GM18511 (cell line): ENCODE measurements at regions not wholly inside any gene's neighbourhood (a gene's known extent, or its start where the extent isn't known, plus 50 kb on each side); places are given as distances from the start of the nearest gene placed in this dataset.
"Not testable (repeated sequence)": the region's sequence is repeated elsewhere in the genome, so short reads cannot be mapped to it uniquely, and the experiment has no call there.

Source experiments
- ATAC-seq: cut with Tn5 transposase; IDR thresholded peaks from one replicate; pipeline ENCODE4 v1.9.1; 2021; ENCODE audit warnings: mild to moderate bottlenecking, moderate library complexity; ENCODE audit not compliant: unreplicated experiment

DNA sequence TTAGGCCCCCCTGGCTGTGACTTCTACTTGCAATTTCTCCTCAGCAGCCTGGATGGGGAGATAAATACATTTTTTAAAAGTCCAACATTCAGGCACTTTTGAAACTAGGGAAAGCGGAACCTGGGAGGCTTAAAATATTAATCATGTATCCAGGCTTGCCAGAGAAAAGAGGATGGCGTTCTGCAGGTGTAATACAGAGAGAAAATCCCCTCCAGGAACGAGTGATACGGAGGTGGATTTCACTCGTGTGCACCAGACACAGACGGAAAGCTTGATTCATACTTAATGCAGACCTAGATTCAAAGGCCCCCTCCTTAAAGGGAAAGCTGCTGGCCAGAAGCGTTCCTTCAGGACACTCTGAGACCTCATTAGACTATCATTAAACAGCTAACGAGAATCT is 354.0 kb upstream of the BOD1L1 start:
- no peak for ATAC-seq

DNA sequence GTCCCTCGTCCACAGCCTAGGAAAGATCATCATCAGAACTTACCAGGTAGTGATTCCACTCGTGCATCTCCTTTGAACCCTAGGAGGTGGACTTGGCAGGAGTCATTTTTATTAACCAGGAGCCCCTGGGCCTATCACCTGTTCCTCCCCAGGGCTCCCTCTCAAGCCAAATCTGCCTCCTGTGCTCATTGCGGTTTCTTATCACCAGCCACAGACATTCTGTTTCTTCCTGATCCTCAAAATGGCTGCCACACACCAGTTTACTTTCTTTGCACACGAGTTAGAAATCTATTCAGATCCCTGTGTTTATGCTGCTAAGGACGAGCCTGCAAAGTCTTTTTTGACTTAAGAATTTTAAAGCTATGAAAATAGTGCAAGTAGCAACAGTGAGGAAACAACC is 354.5 kb upstream of the BOD1L1 start:
- ATAC-seq = peak; percentile 40

DNA sequence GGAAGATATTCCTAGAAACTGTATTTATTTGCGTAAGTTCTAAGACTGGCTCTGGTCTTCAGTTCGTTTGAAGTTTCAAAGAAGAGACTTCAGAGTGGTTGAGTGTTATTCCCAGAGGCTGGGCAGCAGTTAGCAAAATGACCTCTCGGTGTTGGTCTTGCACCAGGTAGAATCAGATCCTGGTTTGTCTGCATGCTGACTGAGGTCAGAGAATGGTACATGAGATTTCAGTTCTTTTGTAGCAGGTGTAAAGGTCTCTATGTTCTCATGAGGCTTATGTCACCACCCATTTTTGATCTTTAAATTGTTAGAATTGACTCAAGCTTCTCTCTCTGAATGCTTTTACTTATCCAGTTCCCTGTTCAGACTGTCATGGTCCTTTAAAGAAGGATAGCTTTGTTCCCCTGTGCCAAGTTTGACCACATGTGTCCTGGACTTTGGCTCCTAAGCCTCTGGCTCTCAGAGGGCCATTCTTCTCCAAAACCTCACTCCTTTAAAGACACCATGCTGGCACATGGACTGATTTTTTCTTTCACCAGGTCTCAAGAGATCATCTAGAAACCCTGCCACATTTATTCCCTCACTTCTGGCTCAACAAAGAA is 355.8 kb upstream of the BOD1L1 start:
- no peak for ATAC-seq

DNA sequence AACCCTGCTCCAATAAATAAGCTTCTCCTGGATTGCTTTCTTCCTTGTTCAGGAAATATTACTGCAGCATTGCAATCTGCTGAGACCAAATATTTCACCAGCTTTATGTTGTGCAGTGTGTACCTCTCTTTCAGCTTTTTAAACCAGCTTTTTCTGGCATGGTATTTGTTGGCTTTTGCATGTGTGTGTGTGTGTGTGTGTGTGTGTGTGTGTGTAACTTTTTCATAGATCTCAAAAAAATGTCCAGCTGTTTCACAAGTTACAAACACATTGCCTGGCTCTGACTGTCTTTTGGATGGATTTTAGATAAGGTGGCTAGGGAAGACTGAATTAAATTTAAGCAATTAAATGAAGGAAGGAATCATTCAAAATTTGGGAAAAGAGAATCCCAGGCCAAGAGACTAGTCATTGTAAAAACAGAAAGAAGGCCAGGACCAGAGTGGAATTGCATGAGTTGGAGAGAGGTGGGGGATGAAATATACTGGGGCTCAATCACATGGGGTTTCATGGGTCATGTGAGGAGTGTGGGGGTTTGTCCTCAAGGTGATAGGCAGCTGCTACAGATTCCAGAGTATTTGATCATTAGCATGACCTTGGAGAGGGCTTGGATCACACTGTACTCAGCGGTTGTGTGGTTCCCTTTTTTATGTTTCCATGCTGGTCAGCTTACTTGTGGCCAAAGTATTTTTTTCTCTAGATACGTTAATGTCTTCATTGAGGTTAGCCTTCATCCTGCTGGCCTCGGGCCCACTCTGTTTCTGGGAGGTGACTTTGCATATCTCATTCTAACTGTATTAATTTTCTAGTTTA is 357.7 kb upstream of the BOD1L1 start:
- ATAC-seq = no peak

DNA sequence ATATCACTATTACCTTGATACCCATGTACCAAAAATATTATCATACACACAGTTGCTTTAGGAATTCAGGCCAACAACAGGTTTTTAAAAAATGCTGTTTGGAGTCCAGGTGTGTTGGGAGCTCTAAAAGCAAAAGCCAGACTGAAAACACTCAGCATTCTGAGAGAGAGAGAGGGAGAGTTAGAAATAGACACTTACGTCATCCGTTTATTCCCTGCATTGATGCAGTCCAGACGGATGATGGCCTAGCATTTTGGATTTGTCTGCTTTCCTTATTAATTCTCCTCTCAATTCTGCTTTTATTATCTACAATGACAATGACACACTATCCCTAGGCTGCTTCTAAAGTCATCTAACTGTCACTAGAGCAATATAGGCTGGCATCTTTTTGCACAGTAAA is 358.3 kb upstream of the BOD1L1 start:
- no peak for ATAC-seq

DNA sequence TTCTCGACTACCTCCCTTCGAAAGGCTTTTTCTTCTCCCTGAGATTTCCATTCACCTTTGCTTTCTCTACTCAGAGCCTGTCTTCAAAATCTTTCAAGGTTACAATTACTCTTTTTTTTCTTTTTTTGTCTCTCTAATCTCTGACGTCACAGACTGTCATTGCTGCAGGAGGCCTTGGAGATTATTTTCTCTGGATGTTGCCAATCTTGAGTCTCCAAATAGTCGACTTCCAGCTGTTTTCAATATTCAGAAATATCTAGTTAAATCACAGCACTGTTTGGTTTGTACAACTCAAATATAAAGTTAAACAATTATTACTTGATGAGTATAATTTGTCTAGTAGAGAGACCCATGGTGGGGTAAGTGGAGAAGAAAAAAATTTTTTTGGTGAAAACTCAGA is 359.0 kb upstream of the BOD1L1 start:
- no peak for ATAC-seq

DNA sequence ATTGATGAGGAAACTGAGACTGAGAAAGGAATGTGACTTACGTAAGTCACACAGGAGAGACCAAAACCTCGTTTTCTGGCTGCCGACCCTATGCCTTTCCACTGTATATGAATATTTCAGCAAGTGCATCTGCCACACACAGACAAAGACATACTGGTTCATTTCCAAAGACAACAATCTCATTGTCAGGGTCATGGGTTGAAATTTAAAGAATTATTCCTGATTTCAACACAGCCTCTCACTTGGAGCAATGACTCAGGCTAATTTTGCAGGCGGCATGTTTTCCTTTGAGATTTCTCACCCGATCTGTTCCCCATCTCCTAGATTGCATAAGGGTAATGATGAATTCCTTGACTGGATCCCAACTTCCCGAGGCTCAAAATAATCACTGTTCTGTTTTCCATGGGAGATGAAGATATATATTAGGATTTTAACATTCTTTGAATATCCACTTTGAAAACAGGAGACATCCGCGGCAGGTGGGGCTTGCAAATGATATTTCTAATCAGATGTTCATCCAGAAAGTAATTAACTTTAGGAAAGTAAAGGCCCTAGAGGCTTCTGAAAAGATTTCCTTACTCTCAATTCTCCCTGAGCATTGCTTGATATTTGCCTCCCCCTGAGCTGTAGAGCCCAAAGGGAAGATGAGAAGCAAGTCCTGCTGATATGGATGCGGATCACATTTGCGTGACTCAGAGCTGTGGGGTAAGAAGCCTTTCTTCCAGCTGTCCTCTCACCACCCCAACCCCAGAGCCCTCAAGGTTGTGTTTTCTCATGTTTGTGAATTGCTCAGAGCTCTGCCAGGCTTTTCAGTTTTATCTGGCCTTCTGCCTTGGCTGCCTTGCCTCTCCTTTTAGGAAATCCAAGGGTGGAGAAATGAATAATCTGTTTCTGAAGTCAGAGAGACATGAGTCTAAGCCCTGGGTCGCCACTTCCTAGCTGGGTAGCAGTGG is 361.1 kb upstream of the BOD1L1 start:
- no peak for ATAC-seq

DNA sequence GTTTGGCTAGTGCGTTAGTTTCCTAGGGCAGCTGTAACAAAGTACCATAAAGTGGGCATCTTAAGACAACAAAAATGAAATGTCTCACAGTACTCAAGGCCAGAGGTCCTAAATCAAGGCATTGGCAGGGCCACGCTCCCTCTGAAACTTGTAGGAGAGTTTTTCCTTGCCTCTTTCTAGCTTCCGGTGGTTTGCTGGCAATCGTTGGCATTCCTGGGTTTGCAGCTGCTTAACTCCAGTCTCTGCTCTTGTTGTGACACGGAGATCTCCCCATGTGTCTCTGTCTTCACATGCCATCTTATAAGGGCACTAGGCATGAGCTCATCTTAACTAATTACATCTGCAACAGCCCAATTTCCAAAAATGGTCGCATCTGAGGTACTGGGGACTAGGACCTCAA is 362.0 kb upstream of the BOD1L1 start:
- ATAC-seq = no peak

DNA sequence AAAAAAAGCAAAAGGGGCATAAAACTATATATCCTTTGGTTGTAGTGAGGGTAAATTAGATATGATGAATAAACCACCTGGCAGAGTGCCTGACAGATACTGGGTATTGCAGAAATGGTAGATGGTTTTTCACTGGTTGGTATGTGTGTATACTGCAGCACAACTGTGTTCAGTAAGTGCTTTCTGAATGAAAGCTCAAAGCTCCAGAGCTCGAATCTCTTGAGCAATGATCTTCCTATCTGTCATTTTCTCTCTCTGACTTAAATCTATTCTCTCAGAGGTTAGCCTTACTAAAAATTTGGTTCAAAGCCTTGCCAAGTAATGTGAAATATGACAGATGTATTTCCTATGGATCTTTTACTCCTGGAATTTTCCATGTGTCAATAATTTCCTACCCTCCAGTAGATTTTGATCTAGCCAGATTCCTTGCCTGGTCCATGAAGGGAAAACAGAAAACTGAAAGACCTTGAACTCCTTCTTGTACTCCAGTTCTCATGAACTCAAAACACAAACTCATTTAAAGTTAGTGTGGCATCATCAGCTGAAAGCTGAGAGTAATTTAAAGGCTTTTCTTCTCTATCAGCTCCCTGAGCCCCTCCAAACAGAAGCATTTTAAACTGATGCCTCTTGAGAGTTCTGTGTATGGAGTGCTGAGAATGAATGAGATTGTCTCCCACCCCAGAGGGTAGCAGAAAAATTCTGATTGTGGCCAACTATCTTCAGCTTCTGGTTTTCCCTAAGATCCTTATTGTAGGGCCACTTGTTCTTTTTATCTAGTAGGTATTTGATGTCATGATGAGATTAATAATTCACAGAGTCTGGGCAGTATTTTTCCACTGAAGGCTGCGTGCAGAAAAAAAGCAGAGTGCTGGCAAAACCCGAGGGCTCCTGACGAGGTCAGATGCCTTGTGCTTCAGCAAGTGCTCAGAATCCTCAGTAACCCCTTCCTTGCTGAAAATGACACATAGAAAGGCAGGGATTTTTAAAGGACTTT is 363.4 kb upstream of the BOD1L1 start:
- ATAC-seq = no peak

- ATAC-seq = no peak
Observed at GRCh38 chr4:13992041-13992440, 364.5 kb upstream of the BOD1L1 start.

DNA sequence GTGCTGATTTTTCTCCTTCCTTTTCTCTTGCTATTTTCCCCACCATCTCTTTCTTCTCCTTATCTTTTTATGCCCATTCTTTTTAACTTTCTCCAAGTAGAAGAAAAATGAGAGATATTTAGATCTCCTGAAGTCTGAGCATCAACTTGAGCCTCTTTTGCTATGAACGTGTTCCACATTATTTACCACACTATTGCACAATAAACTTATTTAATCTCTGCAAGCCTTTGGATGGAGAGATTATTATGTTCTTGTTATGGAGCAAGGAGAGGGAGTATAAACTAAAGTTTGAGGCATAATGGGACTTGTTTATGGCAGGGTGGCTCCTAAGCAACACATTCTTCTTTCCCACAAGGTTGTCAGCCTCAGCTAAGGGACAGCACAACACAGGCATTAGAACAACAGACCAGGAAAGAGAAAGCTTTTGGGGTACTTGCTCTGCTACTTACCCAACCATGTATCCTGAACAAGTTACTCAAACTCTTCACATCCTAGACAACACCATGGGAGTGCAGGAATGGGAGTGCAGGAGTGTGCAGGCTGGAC is 365.5 kb upstream of the BOD1L1 start:
- ATAC-seq = no peak

GRCh38 chr4:13994016-13994415 is 366.5 kb upstream of the BOD1L1 start:
- ATAC-seq = no peak

DNA sequence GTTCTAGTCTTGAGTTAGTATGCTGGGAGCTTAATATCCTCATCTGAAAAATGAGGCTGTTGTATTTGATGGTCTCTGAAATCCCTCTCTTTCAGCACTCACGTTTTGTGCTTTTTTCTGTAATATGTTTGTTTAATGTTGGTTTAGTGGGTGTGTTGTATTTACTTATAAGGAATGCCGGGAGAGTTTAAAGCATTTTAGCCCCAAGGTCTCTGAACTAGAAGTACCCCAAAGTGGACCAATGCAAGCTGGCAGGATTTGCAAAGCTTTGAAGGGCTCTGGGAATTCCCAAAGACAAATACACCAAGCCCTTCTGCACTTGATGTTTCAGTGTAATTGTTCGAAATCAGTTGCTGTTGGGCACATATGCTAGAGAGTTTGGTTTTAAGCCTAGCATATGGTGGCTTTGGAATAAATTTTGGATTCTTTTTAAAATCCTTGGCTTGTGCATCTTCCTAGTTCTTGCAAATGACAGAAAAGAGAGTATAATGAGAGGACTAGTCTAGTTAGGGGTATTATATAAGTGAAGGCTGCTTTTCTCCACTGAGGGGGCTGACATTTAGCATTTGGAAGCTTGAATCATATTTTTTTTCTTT is 371.4 kb upstream of the BOD1L1 start:
- ATAC-seq = no peak

- ATAC-seq = no peak
Observed at GRCh38 chr4:14000091-14000814, 372.7 kb upstream of the BOD1L1 start.

GRCh38 chr4:14002331-14002730 is 374.8 kb upstream of the BOD1L1 start:
- ATAC-seq = not testable (repeated sequence)

DNA sequence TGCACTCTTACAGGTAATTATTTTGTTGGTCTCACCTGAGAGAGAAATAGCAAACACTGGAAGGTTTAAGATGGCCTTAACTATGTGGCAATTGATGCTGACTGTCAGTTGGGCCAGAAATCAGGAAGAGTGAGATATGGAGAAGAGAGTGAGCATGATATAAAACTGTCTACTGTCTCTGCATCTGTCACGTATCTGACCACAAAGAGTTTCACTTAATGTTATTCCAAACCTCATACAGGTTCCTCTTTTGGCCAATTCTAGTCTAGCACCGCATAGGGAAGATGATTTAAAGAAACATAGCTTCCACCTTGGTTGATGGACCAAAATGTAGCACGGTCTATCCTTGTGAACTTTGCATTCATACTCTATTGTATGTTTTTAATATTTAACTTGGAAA is 381.0 kb upstream of the BOD1L1 start:
- ATAC-seq = peak; percentile 89

DNA sequence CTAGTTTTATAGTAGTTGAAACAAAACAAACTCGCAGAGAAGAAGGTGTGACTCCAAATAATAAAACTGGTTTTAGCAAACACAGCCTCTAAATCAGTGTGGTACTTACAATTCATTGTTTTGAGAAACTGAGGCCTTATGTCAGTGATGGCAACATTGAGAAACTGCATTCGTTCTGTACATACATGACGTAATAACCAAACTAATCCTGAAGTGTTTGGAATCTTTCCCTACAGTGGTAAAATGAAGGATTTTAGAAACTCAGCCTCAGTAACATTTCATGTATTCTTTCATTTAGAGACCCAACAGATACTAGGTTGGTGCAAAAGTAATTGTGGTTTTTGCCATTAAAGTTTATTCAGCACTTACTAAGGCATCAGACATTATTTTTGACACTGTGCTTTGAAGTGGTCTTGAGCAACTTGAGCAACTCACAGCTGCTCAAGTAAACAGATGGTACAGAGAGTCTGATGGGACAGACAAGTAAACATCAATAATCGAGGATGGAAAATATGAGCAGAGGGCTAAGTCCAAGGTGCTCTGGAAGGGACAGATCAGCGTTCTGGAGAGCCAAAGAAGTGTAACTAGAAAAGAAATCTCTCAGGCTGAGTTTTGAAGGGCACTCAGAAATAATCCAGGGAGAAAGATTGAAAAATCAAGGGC is 390.8 kb upstream of the BOD1L1 start:
- ATAC-seq = no peak

GRCh38 chr4:14022456-14022855 is 394.9 kb upstream of the BOD1L1 start:
- ATAC-seq = no peak

DNA sequence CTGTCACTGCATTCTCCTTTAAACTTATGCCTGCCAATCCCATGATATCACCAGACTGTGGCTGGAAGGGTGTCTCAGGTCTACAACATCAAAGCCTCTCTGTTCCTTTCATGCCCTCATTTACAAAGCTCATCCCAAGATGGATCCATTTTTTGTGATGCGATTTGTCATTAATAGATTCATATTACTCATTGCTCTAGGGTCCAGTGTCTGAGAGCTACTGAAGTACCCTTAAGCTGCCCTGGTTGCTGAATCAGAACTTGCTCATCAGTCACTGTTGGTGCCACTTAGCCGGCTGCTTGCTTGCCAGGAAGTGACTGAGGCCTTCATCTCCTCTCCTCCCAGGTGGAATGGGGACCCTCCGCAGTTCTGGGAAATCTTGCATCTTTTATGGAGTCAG is 395.5 kb upstream of the BOD1L1 start:
- no peak for ATAC-seq
